ENCODE measurements at regions not wholly inside any gene's neighbourhood (a gene's known extent, or its start where the extent isn't known, plus 50 kb on each side); places are given as distances from the start of the nearest gene placed in this dataset.

- no peak for DNase-seq
These were observed 271.6 kb upstream of the ZPLD1 start for GRCh38 chr3:102163039-102163817.

DNA sequence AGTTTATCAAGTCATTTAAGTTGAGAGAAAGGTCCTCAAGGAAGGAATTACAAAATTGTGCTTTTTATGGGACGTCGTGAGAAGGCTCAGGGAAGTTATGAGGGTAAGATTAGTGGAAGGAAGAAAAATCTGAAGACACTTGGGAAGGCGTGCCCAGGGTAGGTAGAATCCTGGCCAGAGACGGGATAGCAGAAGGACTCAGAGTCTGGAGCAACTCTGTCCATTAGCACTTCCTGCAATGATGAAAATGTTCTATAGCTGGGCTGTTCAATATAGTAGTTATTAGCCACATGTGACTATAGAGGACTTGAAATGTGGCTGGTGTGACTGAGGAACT lies 271.0 kb upstream of the ZPLD1 start:
- no peak for DNase-seq

DNA sequence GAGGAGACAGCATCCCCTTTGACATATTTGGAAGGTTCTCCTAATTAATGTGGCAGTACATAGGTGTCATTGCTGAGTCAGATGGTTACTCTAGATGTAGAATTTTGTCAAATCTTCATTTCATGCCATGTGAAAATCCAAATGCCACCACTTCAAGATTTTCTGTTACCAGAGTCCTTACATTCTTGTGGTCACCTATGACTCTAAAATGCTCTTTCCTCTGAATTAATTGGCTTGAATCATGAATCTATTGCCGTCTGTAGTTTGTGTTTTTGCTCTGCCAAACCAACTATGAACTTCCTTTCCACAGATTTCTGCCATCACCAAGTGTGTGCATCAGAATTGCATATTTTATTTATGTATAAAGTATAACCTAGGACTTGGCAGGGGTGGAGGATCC lies 269.4 kb upstream of the ZPLD1 start:
- no peak for DNase-seq

DNA sequence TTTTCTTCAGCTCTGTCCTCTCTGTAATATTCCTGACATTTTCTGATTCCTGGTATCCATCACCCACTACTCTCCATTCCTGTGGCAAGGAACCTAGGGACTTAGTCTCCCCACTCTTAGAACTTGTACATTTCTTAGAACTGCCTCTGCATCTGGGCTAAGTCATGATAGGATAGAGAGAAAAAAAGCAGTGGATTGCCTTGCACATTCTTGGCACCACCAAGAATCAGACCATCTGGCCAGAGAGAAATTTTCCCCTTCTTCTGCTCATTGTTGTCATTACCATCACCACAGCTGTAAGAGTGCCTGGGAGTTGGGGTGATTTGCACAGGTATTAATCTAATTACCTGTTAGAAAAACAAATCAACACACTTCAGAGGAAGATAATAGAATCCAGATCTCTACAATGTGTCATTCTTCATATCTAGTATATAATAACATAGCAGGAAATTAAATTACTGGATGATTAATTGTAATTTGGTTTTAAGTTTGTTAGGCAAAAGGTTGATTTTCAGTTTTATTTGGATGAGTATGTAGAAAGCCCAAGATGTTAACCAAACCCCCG lies 264.8 kb upstream of the ZPLD1 start:
- DNase-seq = no peak

DNA sequence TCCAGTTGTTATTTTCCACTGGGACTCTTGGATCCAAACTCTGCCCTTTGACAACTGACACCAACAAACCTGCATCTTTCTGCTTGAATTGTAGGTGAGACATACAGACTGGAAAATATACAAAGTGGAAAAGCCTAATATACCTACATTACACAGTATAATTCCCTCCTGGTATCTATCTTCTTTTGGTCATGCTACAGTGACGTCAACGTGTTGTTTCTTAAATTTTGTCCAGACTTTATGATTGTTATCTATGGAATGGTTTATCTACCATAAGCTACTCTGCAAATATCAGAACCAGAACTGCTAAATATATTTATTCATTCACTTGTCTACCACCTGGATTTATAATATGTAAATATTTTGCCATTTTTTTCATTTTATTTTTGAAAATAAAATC lies 264.3 kb upstream of the ZPLD1 start:
- DNase-seq = no peak

- DNase-seq = no peak
These were observed 260.5 kb upstream of the ZPLD1 start for GRCh38 chr3:102174312-102174712.

DNA sequence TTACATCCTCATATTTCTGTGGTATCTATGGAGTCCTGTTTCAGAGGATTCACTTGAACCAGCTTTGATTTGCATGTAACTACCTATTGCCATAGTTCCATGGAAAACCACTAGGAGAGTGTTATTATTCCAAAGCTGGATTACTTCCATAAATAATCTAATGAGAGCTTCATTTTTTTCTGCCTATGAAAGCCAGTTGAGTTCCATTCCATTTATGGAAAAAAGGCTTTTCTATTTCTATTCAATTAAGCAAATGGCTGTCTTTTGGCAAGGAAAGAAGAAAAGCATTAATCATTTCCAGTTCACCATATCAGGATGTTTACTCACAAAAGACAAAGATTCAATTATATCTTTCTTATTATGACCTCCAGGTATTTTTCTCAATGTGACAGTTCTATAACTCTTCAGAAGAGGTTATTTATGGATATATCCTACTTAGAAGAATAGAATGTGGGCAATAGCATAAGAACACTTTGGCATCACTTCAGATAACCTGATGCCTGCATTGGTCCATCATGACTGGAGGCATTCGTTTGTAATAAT lies 259.9 kb upstream of the ZPLD1 start:
- no peak for DNase-seq

DNA sequence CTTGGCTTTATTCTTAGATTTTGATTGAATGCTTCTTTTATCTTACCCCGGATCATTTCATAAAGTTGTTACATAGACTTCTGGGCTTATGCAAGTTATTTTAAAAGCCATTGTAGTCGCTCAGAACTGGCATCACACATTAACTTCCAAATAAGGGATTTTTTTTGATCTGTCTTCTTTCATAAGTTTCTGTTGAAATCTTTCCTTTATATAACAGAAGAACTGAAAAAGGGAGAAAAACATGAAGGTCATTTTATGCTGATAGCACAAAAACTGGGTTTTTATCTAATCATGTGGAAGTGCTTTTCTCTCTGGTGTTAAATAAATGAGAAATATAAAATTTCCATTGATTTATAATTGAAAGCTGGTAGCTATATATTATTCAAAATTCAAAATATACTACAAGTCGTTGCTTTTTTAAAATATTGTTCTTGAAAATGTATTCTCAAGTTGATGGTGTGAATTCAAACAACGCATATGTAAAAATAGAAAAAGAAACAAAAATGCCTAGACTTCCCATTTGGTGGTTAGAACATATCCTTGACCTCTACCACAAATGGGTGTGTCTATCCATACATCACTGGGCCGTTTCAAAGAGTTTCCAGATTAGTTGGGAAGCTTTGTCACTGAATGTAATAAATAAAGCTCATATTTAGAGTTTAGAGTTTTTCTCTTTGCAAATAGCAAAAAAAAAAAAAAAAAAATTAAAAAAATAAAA lies 258.3 kb upstream of the ZPLD1 start:
- DNase-seq = no peak

DNA sequence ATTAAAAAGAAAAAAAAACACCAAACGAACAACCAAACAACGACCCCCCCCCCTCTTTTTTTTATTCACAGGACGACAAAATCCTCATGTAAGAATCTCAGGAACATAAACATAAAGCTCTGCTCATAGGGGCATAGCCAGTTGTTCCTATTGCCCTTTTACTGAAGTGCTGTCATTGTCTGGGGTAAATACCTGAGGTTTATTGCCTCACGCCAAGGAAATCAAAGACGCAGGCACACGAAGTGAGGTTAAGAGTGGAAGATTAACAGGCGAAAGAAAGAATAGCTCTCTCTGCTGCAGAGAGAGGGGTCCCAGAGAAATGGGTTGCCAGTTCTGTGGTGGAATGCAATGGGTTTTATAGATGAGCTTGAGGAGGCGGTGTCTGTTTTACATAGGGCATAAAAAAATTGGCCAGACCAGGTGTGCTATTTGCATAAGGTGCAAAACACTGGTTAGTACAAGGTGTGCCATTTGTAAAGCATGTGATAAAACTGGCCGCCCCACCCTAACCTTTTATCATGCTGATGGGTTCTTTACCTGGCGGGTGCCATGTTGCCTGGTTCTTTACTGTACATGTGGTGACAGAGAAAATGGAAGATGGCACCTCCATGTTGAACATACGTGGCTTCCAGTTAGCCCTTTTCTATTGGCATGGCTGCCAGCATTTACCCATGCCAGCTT lies 257.6 kb upstream of the ZPLD1 start:
- DNase-seq = no peak

DNA sequence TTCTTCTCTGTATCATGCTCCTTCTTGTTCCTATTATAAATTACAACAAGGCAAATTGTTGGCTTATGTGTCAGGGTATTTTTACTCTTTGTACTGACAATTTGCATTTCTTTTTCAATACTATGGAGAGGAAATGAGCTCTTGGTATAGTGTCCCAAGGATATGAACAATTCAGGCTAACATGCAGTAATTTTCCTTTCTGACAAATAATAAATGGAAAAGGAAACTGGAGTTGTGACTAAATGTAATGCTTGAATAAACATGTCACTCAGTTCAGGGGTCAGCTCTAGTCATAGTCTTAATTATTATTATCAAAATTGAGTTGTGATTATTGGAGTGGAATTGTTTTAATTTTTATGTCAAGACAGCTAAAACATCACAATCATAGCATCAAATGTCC lies 256.0 kb upstream of the ZPLD1 start:
- no peak for DNase-seq

GRCh38 chr3:102179326-102180177 lies 255.3 kb upstream of the ZPLD1 start:
- no peak for DNase-seq

DNA sequence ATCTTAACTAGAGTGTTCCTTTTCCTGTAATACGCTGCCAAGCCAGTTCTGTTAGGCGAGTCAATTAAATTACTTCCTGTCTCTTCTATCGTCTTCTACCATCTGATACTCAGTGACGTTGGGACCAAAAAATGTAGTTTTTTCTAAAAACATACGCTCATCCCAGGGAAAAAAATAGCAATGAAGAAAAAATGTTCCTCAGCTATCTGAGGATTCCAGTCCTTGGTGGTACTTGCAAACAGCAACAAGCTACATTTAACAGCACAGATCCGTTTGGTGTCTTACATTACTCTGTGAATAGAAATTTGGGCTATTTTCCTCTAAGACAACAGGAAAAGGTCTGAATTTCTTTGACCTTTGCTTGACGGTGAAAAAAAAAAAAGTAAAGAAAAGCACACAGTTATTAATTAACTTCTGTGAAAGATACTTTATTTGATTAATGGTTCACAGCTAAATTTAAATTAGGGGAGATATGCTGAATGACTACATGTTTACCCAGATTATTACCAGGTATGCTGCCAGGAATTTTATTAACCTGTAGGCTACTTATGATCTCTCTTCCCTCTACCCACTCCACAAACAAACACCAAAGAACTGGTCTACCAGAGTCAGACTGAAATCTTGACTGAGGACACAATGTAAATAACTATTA lies 254.4 kb upstream of the ZPLD1 start:
- DNase-seq = no peak

GRCh38 chr3:102181175-102181920 lies 253.5 kb upstream of the ZPLD1 start:
- DNase-seq = no peak

GRCh38 chr3:102182162-102182561 lies 252.7 kb upstream of the ZPLD1 start:
- DNase-seq = no peak

DNA sequence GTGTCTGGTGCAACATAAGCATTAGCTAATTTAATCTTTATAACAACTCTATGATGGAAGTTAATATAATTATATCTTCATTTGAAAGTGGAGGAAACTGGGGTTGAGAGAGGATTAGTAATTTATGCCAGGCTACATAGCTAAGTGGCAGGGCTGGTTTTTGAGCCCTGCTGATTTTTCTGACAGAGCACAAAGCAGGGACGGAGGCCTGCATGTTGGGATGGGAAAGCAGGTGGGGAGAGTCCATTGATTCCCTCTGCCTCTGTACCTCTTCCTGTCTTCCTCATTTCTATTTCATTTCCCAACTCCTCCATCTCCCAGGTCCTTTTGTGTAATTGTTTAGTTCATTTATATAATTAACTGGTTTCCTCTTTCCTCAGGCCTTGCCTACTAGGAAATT lies 251.6 kb upstream of the ZPLD1 start:
- no peak for DNase-seq

DNA sequence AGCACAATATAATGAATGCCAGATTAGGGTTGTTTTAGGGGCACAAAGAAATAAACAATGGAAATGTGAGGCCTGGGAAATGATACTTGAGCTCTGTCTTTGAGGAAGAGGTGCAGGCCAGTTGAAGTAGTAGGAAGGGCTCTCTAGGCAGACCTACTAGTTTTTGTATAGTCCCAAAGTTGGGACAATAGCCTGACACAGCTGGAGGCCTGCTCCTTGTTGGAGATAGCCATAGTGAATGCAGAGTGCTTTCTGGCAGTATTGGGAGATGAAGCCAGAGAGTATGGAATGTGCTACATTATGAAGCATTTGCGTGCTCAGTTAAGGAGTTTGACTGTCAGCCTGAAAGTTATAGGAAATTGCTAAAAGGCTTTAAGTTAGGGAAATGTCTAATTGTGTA lies 251.2 kb upstream of the ZPLD1 start:
- no peak for DNase-seq

DNA sequence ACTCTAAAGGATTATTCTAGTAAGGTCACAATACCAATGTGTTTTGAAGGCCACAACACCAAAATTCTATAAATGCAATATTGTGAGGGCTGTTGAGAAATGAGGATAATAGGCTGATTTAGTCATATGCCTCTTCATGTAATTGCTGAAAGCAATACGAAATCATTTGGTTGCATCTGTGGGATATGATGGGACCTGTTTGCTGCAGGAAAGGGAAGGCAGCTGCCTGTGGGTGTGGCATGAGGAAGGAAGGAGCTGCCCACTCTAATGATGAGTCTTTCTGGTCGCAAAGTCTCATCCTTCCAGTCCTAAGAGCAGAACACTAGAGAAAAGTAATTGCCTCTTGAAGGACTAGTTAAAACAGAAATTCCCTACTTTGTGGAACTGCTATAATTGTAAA lies 245.3 kb upstream of the ZPLD1 start:
- no peak for DNase-seq

- no peak for DNase-seq
These were observed 244.7 kb upstream of the ZPLD1 start for GRCh38 chr3:102189956-102190723.

- no peak for DNase-seq
These were observed 242.2 kb upstream of the ZPLD1 start for GRCh38 chr3:102192575-102192974.

GRCh38 chr3:102193255-102193654 lies 241.6 kb upstream of the ZPLD1 start:
- no peak for DNase-seq

All from stimulated activated CD4-positive, alpha-beta T cell treated with anti-CD3 and anti-CD28 coated beads, Interleukin-4, amount 100 ng/mL, for 4 hours (primary cell).